HG03135 (cell line): ENCODE measurements at regions not wholly inside any gene's neighbourhood (a gene's known extent, or its start where the extent isn't known, plus 50 kb on each side); places are given as distances from the start of the nearest gene placed in this dataset.

ENCODE experiments used
- ATAC-seq: cut with Tn5 transposase; IDR thresholded peaks from one replicate; pipeline ENCODE4 v1.9.1; 2021; ENCODE audit warnings: mild to moderate bottlenecking, moderate library complexity; ENCODE audit not compliant: unreplicated experiment

DNA sequence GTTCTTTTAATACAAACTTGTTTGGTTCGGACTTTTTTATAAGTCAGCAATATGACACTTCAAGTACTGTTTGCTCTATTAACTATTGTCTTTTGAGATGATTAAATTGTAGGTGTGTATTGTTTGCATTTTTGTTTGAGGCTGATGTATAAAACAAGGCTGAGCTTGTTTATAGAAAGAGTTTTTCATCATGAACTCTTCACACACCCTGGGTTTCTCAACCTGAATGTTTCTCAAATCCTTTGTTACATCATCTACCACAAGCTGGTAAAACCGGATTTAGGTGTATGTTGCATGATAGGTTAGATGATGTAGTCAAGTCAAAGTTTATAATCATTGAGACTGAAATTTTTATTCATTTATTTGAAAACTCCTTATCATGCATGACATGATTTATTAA is 335.2 kb upstream of the LRATD1 start:
- no peak for ATAC-seq

DNA sequence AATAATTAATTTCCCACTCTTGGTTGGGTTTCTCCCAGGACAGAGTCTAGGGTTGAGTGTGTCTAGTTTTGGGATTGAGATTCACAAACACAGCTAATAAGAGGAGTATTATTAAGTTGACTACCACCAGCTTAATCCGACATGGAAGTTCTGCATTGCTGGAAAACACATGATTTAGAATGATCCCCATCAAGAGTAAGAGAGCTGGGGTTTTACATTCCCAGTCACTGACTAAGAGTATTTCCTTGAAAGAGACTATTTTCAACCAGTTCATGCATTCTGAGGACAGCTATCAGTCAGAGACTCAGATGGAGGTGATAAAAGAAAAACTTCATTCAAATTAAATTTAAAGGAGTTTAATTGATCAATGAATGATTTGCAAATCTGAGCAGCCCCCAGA is 334.6 kb upstream of the LRATD1 start:
- no peak for ATAC-seq

DNA sequence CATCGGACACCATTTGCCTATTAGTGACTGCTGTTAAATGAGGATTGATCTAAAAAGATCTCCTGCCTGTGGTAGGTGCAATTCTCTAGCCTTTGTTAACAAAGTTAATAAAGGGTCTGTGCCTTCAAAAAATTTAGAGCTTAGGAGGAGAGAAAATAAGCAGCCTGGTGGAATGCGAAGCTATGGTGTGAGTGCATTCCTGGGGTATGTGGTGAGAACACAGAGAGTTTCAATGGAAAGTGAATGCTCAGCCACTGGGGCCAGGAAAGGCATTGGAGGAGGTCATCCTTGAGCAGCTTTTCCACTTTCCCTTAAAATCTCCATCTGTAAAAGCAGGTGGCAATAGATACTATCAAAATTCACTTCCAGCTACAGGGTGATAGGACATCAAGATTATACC is 331.2 kb upstream of the LRATD1 start:
- no peak for ATAC-seq

DNA sequence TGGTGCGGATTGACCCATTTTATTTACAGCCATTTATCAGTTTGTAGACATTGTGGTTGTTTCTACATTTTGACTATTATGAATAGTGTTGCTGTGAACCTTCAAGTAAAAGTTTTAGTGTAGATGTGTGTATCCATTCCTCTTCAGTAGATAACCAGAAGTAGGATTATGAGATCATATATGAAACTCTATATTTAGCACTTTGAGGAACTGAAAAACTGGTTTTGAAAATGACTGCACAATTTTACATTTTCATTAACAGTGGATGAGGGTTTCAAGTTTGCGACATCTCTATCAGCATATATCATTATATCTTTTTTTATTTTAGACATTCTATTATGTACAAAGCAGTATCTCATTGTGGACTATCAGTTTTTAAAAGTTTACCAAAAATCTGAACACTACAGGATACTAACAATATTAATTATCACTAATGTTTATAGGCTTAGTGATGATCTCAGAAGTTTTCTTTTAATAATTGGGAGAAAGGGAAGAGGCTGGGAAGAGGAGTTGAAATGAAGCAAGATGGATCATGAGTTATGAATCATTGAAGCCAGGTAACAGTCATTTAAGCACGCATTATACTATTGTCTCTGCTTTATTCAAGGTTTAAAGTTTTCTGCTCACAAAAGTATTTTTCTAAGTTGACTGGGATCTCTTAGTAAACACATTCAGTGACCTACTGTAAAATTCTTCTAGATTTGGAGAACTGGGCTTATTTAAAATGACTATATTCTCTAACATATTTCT is 329.0 kb upstream of the LRATD1 start:
- ATAC-seq, result peak; percentile 84

DNA sequence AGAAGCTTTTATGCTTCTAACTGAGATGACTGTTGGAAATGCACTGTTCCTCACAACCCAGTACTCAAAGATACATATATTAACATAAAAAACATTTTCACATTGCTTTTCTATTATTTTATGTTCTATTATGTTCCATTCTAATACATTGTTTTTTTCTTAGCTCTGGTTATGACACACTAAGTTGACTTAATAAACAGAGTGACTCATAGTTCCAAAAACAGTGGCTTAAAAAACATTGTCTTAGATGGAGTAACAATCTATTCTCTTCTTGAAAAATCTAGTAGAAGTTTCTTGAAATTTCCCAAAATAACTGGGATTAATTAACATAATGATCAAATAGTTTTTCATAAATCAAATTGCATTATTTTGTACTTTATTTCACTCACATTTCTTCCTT is 328.2 kb upstream of the LRATD1 start:
- ATAC-seq, result no peak

DNA sequence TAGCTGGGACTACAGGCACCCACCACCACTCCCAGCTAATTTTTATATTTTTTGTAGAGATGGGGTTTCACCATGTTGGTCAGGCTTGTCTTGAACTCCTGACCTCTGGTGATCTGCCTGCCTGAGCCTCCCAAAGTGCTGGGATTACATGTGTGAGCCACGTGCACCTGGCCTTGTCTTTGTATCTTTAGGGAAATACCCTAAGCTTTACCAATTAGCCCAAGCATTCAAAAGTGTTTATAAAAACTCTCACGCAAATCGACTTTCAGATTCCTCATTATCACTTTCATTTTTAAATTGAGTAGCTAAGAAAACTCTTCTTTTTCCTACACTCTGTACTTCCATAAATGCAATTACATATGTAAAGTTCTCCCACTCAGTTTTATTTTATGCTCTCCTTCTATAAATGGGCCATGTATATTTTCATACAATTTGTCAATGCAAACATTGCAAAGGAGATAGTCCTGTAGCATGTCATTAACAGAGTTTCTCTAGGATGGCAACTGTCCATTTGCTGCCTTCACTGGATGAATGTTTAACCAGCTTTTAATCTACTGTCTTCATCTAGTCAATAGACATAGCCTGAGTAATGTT is 326.2 kb upstream of the LRATD1 start:
- peak; percentile 62 for ATAC-seq

DNA sequence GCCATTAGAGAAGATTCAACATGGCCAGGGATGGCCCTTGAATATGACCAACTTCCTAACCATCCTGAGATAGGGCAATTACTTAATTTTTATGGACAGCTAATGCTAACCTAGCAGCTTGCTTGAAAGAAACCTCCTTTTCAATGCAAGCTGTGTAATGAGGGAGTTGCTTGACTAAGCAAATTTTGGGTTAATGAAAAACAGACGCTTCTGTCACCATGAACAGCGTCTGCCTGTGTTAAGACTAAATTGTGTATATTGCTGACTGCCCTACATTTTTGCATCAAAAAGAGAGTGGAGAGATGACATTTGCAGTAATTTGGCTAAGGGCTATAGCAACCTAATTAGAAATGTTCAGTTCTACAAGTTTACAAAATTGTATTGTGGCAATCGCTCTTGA is 319.2 kb upstream of the LRATD1 start:
- ATAC-seq, result no peak

DNA sequence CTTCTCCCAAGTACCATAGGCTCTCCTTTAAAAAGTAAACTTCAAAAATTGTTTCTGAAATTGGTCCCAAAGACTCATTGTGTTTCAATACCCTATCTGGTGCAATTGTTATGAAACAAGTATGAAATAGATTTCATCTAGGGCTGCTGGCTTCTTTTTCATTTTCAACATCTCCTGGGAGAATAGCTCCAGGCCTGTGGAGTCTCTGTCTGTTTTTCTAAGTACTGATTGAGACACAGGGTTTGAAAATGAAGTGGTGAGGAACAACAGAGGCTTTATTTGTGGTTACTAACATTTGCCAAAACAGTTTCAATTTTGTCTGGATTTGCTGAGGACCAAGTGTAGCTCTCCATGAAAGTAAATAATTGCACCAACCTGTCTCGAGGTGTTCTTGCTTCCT is 315.9 kb upstream of the LRATD1 start:
- no peak for ATAC-seq

DNA sequence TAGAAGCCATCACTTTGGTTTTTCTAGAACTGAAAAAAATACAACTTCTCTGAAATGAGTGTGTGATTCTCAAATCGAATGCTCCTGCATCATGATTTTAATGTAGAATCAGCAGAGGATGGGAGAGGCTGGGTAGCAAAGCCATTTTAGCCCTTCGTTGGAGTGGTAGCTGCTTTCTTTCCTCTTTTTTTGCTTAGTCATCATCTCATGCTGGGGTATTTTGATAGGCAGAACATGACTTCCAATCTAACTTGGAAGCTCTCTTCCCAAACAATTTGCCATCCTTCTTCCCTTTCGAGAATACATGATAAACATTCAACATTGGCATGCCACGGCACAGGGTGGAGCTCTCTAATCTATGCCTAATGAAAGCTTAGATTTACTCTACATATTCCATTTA is 311.2 kb upstream of the LRATD1 start:
- no peak for ATAC-seq

DNA sequence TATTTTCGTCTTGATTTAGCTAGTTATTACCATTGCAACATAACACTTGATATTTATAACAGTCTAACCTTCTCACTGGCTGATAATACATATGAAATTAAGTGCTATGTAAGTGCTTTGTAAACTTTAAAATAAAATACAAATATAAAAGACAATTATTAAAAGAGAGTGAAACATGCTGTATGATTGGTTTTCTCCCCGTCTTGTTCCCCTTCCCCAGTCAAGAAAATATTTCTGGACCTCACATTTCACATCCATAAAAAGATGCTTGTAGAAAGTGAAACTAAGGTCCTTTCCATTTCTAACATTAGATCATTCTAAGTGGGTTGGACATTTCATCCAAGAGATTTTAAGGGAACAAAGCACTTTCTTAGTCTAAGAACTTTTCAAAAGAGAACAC is 310.2 kb upstream of the LRATD1 start:
- ATAC-seq, result no peak

DNA sequence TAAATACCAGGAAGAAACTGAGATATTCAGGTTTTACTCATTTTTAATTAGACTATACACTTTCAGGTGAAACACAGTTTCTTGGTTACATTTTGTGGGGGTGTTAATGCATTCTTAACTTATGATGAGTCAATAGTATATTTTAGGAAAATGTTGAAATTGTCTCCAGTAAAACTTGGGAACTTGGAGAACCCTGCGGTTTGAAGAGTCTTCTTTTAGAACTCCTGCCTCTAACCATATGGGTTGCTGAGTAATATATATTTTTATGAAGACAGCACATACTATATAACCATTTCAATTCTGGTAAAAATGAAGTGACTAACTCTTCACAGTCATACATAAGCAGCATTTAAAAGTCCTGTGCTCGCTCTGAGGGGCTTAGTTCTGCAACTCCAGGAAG is 308.2 kb upstream of the LRATD1 start:
- no peak for ATAC-seq

DNA sequence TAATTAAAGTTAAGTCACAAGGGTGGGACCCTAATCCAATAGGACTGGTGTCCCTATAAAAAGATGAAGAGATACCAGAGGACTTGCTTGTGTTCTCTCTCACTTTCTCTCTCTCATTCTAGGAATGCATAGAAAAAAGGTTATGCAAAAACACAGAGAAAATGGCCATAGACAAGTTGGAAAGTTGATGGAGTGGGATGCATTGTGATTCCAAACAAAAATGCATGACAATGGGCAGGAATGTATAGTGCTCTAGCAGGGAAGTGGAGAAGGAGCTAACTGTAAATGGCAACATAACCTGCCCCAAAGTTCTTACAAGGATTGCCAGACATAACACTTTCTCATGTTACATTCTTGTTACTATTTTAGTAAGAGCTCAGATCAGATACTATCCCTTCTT is 301.6 kb upstream of the LRATD1 start:
- no peak for ATAC-seq

DNA sequence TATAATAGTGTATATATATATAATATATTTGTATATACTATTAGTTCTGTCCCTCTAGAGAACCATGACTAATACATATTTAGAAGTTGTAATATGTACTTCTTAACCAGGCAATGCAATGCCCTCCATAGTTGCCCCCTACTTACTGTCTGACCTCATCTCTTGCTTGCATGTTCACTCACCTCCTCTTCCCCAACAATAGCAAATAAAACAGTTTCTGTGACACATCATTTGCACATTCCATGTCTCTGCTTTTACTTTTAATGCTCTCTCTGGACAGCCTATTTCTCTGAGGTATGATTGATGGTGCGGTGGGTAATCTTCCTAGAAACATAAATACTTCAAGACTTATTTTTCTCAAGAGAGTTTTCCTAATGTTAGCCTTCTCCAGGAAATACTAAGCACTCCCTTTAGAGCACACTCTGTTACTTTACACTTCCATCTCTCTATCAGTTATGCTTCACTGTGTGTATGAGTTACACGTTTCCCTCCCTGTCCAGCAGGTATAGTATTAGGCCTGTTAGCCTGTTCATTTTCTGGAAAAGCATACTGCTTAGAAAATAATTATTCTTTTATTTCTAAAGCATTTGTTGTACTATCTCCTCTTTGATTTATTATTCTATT is 295.6 kb upstream of the LRATD1 start:
- no peak for ATAC-seq

DNA sequence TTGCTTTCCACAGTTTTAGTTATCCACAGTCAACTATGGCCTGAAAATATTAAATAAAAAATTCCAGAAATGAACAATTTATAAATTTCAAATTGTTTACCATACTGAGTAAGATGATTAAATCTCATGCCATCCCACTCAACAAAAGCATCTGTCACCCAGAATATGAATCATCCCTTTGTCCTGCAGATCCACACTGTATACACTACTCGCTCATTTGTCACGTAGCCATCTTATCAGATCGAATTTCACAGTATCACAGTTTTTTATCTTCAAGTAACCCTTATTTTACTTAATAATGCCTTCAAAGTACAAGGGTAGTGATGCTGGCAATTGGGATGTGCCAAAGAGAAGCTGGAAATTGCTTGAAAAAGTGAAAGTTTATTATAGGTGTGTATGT is 291.8 kb upstream of the LRATD1 start:
- no peak for ATAC-seq

DNA sequence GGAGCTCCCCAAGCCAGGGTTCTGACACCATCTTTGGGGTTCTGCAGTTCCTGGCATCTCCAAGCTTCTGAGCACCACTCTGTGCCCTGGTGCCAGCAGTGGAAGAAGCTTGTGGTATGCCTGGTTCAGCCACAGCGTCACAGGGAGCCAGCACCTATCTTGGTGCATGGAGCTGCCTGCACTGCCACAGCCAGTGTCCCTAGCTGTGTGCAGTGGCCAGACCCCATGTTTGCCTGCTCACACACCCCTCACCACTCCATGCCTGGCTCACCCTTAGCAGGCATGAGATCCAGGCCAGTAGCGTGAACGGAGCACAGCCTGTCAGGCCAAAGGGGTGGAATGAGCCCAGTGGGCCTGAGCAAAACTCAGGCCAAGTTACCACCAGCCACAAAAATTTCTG is 290.2 kb upstream of the LRATD1 start:
- ATAC-seq, result no peak

DNA sequence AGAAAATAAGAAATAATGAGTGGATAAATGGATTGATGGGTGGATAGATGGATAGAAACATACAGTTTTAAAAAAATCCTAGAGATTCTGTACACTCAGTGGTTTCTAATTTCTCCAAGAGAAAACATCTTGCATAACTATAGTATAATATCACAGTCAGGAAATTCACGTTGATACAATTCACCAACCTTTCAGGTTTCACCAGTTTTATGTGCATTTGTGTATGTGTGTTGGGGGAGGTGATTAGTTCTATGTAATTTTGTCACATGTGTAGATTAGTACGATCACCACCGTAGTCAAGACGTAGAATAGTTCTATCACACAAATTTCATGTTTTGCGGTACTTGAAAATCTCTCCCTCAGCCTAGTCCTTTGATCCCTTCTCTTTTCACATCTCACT is 288.2 kb upstream of the LRATD1 start:
- no peak for ATAC-seq

DNA sequence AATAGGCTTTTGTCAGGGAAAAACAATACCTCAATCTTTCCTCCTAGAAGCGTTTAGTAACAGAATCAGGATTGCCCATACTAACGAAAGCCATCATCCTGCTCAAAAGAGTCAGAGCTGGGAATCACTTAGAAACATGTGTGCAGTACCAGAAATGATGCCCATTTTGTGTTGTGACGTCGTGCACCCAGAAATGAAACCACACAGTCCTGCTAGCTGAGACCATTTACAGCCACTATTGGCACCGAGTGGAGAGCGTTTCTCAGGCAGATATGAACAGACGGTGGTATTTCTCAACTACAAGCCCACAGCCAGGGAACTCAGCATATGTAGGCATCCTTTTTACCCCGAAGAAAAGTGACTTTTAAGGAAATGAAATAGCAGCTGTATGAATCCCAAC is 284.3 kb upstream of the LRATD1 start:
- ATAC-seq, result no peak

DNA sequence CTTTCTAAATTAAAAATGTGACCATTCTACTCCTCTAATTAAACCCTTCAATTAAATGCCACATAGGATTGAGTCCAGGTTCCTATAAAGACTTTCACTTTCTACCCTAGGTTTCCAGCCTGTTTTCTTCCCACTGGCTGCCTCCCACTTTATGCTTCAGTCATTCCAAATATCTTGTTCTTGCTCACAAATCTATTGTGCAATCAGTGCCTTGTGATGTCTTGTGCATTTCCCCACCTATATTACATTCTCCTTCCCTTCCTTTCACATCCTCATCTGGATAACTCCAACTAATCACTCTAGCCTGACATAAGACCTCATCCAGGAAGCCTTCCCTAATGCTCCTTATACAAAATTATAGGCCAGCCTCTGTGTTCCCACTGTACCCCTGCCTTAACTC is 281.7 kb upstream of the LRATD1 start:
- ATAC-seq, result no peak

DNA sequence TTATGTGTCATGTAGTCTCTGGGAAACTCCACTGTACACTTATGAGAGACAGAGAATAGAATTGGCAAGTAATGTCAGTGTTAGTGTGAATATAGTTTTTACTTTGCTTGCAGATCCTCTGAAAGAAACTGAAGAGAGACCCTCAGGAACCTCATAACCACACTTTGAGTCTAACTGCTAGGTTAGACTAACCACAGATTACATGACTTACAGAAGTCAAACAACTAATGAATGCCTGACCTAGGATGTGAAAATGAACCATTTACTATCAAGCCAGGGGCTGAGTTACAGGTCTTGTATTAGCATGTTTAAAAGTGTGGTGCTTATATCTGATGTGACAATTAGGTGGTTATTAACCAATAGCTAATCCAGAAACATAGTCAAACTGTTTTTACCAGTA is 280.4 kb upstream of the LRATD1 start:
- ATAC-seq, result no peak

DNA sequence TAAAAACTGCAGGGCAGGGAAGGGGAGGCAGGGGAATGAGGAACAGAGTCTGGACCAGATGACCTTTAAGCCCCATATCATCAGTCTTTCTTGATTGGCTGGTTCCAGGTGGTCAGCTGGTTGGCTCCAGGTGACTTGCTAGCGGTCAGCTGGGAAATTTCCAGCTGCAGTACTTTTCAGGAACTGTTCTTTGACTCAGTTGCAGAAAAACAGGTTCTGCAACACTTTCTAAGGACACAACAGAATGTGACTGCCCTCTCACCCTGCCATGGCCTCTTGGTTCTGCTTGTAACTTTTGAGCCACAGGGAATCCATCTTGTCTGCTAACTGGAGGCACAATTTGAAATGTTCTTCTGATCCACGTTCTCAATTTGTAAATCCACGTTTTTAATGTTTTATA is 278.3 kb upstream of the LRATD1 start:
- ATAC-seq, result no peak

DNA sequence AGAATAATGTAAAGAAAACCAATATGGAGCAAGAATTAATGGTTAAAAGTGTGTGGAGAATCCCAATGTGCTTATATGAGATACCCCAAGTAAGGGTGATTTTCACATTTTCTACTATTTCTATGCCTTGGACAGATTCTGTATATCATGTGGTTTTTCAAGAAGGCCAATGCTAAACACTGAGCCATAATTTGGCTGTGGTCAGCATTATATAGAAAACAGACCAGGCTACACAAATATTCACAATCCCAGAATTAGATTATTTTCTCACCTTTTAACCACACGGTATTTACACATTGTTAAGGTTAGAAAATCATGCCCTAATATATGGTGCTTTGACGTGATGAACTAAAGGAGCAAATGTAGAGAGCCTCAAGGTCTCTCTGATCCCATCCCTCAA is 277.4 kb upstream of the LRATD1 start:
- no peak for ATAC-seq

DNA sequence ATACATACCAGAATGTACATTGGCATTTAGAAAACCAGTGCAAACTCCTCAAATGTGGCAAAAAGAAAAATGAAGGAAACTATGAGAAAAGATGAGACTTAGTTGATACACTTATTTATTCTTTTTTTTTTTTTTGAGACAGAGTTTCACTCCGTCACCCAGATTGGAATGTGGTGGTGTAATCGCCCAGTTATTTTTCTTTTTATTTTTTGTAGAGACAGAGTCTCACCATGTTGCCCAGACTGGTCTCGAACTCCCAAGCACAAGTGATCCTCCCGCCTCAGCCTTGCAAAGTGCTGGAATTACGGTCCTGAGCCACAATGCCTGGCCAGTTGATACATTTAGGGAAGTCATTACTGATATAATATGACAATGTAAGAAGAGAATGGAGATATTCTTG is 274.2 kb upstream of the LRATD1 start:
- ATAC-seq, result no peak

DNA sequence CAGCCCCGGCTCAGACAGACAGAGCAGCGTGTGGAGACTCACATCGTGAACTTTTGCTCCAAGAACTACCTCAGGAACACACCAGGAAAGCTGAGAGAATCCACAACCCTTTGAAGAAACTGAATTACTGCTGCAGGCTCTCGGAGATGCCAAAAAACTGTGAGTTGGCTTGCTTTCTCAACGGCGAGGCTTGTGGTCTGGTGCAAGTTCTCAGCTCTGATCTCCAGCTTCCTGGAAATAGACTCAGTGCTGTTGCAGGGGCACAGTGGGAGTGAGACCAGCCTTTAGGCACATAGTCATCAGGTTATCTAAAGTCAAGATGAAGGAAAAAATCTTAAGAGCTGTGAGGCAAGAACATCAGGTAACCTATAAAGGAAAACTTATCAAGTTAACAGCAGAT is 273.7 kb upstream of the LRATD1 start:
- ATAC-seq, result no peak
